Calu3 (cell line): ENCODE measurements at regions not wholly inside any gene's neighbourhood (a gene's known extent, or its start where the extent isn't known, plus 50 kb on each side); places are given as distances from the start of the nearest gene placed in this dataset.

ENCODE experiments used
- BruUV-seq: library from RNA; stranded (reverse); fragments of 400-500 nt; replicated peaks from 2 replicates; lab custom pipeline; 2021; lab: Mats Ljungman, UMichigan
- CTCF ChIA-PET: fragments of 300-600 bp; sonication (Branson Sonifier 250); formaldehyde crosslinking; loops from one replicate; lab custom pipeline; 2022; ENCODE audit warnings: antibody characterized with exemption; lab: Charles Lee
- DNase-seq: peaks from one replicate; pipeline ENCODE4 v3.0.0; 2022
- H3K27ac Mint-ChIP-seq: one replicate; pipeline ENCODE4 v1.8.0; 2022; ENCODE audit warnings: mixed read lengths; ENCODE audit not compliant: unreplicated experiment
- H3K27me3 Mint-ChIP-seq: one replicate; pipeline ENCODE4 v1.8.0; 2022; ENCODE audit warnings: mixed read lengths; ENCODE audit not compliant: unreplicated experiment
- H3K36me3 Mint-ChIP-seq: one replicate; pipeline ENCODE4 v1.8.0; 2022; ENCODE audit warnings: mild to moderate bottlenecking, moderate library complexity, mixed read lengths; ENCODE audit not compliant: insufficient read depth, unreplicated experiment
- H3K4me1 Mint-ChIP-seq: one replicate; pipeline ENCODE4 v1.8.0; 2022; ENCODE audit warnings: mild to moderate bottlenecking, low read depth, mixed read lengths; ENCODE audit not compliant: unreplicated experiment
- H3K4me3 Mint-ChIP-seq: one replicate; pipeline ENCODE4 v1.8.0; 2022; ENCODE audit warnings: mild to moderate bottlenecking, low read depth, moderate library complexity, mixed read lengths; ENCODE audit not compliant: unreplicated experiment
- H3K9me3 Mint-ChIP-seq: one replicate; pipeline ENCODE4 v1.8.0; 2022; ENCODE audit warnings: low read depth, mixed read lengths; ENCODE audit not compliant: unreplicated experiment
- intact Hi-C: fragments of 100-400 bp; cut with micrococcal nuclease; formaldehyde crosslinking; loops from one replicate; pipeline ENCODE4 v1.10.0; 2022; ENCODE audit not compliant: unreplicated experiment
- TF ChIP-seq, protein P1 (sequence below): fragments of 200-600 bp; IDR thresholded peaks from one replicate; pipeline ENCODE4 v1.8.0; 2022; ENCODE audit warnings: antibody characterized with exemption; ENCODE audit not compliant: unreplicated experiment

DNA sequence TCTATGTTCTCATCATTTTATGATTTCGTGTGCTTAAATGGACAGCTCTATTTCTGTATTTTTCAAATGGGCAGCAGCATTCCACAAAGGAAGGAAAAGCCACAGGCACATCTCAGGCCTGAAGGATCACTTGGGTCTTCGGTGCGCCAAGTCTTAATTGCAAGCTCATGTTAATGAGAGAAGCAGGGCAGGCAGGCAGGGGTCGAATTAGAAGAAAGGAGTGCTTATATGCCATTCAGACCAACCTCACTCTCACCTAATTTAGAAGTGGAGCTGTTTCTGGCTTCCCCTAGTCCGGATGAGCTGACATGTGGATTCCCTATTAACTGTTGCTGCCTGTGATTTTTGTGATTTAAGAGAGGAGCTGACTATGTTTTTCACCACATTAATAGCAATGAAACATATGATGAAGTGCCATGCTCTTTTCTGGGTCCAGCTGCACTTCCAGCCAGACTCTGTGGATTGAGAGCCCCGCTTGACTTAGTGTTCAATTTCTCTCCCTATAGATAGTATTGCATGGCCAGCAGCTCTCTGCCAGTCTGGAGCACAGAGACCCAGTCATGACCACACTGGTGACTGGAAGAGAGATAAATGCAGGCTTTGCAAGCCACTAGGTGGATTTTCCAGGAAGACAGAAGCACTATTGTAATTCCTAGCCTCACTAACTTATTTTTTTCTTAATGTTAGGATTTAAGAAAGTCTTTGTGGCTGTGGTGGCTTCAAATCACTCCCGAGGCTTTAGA, 373.9 kb upstream of the FAT3 start:
- BruUV-seq: no TSS peak
- H3K27me3 Mint-ChIP-seq: no peaks in the 10 kb centered on the region
- H3K27ac Mint-ChIP-seq: no peak overlapping the region
- CTCF ChIA-PET: no interaction called here
- no peaks in the 10 kb centered on the region for H3K36me3 Mint-ChIP-seq
- H3K4me1 Mint-ChIP-seq: no peaks in the 10 kb centered on the region
- peaks cover 8% of the 10 kb centered on the region for H3K9me3 Mint-ChIP-seq
- no peak for DNase-seq
- no peak overlapping the region for H3K4me3 Mint-ChIP-seq
- intact Hi-C loops: no loop called here
- TF ChIP-seq, protein P1, sequence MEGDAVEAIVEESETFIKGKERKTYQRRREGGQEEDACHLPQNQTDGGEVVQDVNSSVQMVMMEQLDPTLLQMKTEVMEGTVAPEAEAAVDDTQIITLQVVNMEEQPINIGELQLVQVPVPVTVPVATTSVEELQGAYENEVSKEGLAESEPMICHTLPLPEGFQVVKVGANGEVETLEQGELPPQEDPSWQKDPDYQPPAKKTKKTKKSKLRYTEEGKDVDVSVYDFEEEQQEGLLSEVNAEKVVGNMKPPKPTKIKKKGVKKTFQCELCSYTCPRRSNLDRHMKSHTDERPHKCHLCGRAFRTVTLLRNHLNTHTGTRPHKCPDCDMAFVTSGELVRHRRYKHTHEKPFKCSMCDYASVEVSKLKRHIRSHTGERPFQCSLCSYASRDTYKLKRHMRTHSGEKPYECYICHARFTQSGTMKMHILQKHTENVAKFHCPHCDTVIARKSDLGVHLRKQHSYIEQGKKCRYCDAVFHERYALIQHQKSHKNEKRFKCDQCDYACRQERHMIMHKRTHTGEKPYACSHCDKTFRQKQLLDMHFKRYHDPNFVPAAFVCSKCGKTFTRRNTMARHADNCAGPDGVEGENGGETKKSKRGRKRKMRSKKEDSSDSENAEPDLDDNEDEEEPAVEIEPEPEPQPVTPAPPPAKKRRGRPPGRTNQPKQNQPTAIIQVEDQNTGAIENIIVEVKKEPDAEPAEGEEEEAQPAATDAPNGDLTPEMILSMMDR: no peak

DNA sequence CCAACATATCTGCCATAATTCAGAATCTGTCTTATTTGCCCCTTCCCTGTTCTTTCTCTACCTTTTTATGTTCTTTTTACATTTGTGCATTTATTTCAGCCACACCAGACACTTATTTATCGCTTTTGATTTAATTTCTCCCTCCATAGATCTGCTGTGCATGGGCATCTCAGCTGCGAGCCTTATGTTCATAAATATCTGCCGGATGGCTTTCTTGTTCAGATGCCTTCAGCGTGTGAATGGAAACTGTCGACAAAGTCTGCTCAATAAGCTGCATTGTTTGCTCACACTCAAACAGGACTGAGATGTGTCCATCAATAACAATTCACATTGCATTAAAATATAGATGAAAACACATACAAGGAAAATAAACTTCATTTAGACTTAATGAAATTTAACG, 374.6 kb upstream of the FAT3 start:
- TF ChIP-seq, protein P1: no peak
- Mint-ChIP-seq H3K4me3 (no peak overlapping the region), H3K9me3 (peaks cover 5% of the 10 kb centered on the region), H3K27ac (no peak overlapping the region), H3K27me3 (no peaks in the 10 kb centered on the region), H3K36me3 (no peaks in the 10 kb centered on the region), H3K4me1 (no peaks in the 10 kb centered on the region)
- intact Hi-C loops: no loop called here
- no TSS peak for BruUV-seq
- CTCF ChIA-PET: no interaction called here
- DNase-seq: no peak

- Mint-ChIP-seq H3K36me3 (no peaks in the 10 kb centered on the region), H3K27ac (no peak overlapping the region), H3K4me3 (no peak overlapping the region), H3K9me3 (peaks cover 3% of the 10 kb centered on the region), H3K4me1 (no peaks in the 10 kb centered on the region), H3K27me3 (no peaks in the 10 kb centered on the region)
- TF ChIP-seq, protein P1: no peak
- intact Hi-C loops: no loop called here
- DNase-seq: no peak
- BruUV-seq: no TSS peak
- CTCF ChIA-PET: no interaction called here
Observed at GRCh38 chr11:91846649-91847048, 378.0 kb upstream of the FAT3 start.

GRCh38 chr11:91846002-91846401, 378.6 kb upstream of the FAT3 start:
- Mint-ChIP-seq H3K4me1 (no peaks in the 10 kb centered on the region), H3K4me3 (no peak overlapping the region), H3K36me3 (no peaks in the 10 kb centered on the region), H3K27ac (no peak overlapping the region), H3K27me3 (no peaks in the 10 kb centered on the region), H3K9me3 (peaks cover 3% of the 10 kb centered on the region)
- intact Hi-C loops: no loop called here
- CTCF ChIA-PET: no interaction called here
- no peak for DNase-seq
- TF ChIP-seq, protein P1: no peak
- BruUV-seq: no TSS peak
